ENCODE measurements at regions not wholly inside any gene's neighbourhood (a gene's known extent, or its start where the extent isn't known, plus 50 kb on each side); places are given as distances from the start of the nearest gene placed in this dataset.
"Not testable (repeated sequence)": the region's sequence is repeated elsewhere in the genome, so short reads cannot be mapped to it uniquely, and the experiment has no call there.

DNA sequence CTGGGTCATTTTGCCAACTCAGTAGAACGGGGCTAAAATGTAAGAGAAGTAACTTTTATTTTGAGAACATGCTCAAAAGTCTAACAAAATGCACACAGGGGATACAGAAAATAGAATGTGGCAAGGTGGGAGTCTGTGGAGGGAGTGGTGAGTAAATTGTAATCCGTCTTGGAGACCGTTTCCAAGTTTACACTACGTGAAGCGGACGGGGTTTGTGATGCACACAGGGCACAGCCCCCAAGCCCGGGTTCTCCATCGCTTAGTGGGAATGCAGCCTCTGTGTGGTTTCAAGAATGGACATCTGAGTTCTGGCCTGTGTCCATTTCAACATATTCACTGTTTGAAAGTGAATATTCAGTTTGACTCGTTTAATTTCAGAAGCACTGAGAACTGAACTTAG, 65.0 kb upstream of the TMEM18 start:
- no peak for DNase-seq
- peaks cover 24% of the 10 kb centered on the region for H3K9me3 Mint-ChIP-seq
- H3K36me3 Mint-ChIP-seq (ENCODE audit: low read depth), result peaks cover 32% of the 10 kb centered on the region
- TF ChIP-seq, protein P1, sequence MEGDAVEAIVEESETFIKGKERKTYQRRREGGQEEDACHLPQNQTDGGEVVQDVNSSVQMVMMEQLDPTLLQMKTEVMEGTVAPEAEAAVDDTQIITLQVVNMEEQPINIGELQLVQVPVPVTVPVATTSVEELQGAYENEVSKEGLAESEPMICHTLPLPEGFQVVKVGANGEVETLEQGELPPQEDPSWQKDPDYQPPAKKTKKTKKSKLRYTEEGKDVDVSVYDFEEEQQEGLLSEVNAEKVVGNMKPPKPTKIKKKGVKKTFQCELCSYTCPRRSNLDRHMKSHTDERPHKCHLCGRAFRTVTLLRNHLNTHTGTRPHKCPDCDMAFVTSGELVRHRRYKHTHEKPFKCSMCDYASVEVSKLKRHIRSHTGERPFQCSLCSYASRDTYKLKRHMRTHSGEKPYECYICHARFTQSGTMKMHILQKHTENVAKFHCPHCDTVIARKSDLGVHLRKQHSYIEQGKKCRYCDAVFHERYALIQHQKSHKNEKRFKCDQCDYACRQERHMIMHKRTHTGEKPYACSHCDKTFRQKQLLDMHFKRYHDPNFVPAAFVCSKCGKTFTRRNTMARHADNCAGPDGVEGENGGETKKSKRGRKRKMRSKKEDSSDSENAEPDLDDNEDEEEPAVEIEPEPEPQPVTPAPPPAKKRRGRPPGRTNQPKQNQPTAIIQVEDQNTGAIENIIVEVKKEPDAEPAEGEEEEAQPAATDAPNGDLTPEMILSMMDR (IDR thresholded peaks at IDR 0.05), result no peak
- H3K27ac Mint-ChIP-seq, result peak overlapping the region; percentile 9
- H3K4me3 Mint-ChIP-seq, result peak overlapping the region; percentile 83
- no peaks in the 10 kb centered on the region for H3K27me3 Mint-ChIP-seq (ENCODE audit: low read depth, poor library complexity)
- H3K4me1 Mint-ChIP-seq, result peaks cover 46% of the 10 kb centered on the region

DNA sequence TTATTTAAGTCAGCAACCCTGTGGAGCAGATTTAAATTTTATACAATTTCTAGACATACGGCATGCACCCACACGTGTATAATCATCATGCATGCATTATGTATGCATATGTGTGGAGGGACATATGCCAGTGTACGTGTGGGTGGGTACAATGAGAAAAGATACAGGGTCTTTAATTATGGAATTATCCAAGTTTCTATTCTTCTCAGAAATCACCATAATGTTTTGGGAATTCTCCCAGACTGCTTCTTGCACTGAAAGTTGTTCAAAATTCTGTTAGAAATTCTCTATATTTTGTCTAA, 63.9 kb upstream of the TMEM18 start:
- Mint-ChIP-seq H3K4me1 (peaks cover 50% of the 10 kb centered on the region), H3K27me3 (ENCODE audit: low read depth, poor library complexity) (no peaks in the 10 kb centered on the region), H3K9me3 (peaks cover 17% of the 10 kb centered on the region), H3K36me3 (ENCODE audit: low read depth) (peaks cover 24% of the 10 kb centered on the region), H3K4me3 (peak overlapping the region; percentile 83), H3K27ac (peak overlapping the region; percentile 99)
- TF ChIP-seq, protein P1 (IDR thresholded peaks at IDR 0.05), result no peak
- DNase-seq, result no peak

DNA sequence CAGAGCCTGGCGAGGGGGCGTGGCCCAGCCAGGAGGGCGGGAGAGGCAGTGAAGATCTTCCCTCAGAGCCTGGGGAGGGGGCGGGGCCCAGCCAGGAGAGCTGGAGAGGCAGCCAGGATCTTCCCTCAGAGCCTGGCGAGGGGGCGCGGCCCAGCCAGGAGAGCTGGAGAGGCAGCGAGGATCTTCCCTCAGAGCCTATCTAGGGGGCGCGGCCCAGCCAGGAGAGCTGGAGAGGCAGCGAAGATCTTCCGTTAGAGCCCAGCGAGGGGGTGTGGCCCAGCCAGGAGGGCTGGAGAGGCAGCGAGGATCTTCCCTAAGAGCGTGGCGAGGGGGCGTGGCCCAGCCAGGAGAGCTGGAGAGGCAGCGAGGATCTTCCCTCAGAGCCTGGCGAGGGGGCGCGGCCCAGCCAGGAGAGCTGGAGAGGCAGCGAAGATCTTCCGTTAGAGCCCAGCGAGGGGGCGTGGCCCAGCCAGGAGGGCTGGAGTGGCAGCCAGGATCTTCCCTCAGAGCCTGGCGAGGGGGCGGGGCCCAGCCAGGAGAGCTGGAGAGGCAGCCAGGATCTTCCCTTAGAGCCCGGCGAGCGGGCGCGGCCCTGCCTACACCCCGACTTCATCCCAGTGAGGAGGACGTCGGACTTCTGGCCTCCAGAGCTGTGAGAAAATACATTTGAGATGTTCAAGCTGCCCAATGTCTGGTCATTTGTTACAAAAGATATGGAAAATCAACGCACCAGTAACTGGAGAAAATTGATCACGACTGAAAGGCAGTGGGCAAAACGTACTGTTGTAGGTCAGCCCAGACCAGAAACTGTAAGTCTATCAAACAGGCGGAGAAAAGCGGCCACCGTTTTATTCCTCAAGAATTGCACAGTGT, 63.4 kb upstream of the TMEM18 start:
- peaks cover 56% of the 10 kb centered on the region for H3K4me1 Mint-ChIP-seq
- peak; percentile 99 for DNase-seq
- H3K9me3 Mint-ChIP-seq, result peaks cover 14% of the 10 kb centered on the region
- peak overlapping the region; percentile 99 for H3K27ac Mint-ChIP-seq
- not testable (repeated sequence) for H3K27me3 Mint-ChIP-seq (ENCODE audit: low read depth, poor library complexity)
- H3K36me3 Mint-ChIP-seq (ENCODE audit: low read depth), result peaks cover 20% of the 10 kb centered on the region
- peak overlapping the region; percentile 83 for H3K4me3 Mint-ChIP-seq

DNA sequence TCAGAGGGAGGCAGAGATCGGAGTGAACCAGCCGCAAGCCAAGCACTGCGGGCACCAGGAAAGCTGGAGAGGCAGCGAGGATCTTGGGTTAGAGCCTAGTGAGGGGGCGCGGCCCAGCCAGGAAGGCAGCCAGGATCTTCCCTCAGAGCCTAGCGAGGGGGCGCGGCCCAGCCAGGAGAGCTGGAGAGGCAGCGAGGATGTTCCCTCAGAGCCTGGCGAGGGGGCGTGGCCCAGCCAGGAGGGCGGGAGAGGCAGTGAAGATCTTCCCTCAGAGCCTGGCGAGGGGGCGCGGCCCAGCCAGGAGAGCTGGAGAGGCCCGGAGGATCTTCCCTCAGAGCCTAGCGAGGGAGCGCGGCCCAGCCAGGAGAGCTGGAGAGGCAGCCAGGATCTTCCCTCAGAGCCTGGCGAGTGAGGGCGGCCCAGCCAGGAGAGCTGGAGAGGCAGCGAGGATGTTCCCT, 62.7 kb upstream of the TMEM18 start:
- H3K27ac Mint-ChIP-seq, result peak overlapping the region; percentile 99
- H3K4me1 Mint-ChIP-seq, result peaks cover 62% of the 10 kb centered on the region
- peaks cover 14% of the 10 kb centered on the region for H3K36me3 Mint-ChIP-seq (ENCODE audit: low read depth)
- DNase-seq, result peak; percentile 80
- not testable (repeated sequence) for H3K27me3 Mint-ChIP-seq (ENCODE audit: low read depth, poor library complexity); H3K9me3 Mint-ChIP-seq
- H3K4me3 Mint-ChIP-seq, result peak overlapping the region; percentile 83

DNA sequence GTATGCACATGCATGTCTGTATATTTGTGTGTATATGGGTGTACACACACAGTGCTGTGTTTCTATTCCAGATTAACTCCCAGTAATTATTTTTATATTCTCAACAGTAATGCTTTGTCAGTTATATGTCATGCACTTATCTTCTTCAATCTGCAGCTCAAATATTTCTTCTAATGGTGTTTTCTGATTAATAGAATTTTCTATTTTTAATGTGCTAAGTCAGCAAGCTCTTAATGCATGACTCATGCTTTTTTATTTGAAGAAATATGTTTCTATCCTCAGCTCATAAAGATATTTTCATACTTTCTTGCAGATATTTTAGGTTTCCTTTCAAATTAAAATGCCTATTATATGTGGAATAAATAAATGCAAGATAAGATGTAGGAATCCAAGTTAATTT, 59.7 kb upstream of the TMEM18 start:
- Mint-ChIP-seq H3K4me1 (peaks cover 60% of the 10 kb centered on the region), H3K27ac (no peak overlapping the region), H3K4me3 (no peak overlapping the region), H3K9me3 (peaks cover 4% of the 10 kb centered on the region), H3K27me3 (ENCODE audit: low read depth, poor library complexity) (peaks cover 3% of the 10 kb centered on the region), H3K36me3 (ENCODE audit: low read depth) (no peaks in the 10 kb centered on the region)
- no peak for DNase-seq
- TF ChIP-seq, protein P1 (IDR thresholded peaks at IDR 0.05), result no peak

DNA sequence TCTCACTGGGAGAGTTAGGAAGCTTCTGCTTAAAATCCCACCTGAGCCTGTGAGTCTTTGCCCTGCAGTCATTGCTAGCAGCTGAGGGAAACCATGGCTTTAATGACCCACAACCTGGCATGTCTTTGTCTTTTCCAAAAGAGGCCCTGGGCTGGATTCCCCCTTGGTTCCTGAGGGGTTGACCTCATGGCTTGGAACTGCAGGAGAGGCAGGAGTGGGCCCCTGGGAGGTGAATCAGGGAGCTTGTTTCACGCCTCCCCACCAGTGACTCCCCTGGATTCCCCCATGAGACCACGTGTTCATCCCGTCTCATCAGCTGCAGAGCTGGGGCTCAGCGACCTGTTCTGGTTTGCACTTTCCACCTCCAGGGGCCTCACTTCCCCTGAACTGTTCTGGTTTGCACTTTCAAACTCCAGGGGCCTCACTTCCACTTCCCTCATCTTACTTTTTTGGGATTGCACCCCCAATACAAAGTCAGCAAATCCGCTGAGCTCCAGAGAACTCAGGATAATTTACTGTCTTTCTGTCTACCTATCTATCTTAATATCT, 58.5 kb upstream of the TMEM18 start:
- no peak overlapping the region for H3K27ac Mint-ChIP-seq
- peaks cover 3% of the 10 kb centered on the region for H3K27me3 Mint-ChIP-seq (ENCODE audit: low read depth, poor library complexity)
- peaks cover 9% of the 10 kb centered on the region for H3K9me3 Mint-ChIP-seq
- no peaks in the 10 kb centered on the region for H3K36me3 Mint-ChIP-seq (ENCODE audit: low read depth)
- peaks cover 49% of the 10 kb centered on the region for H3K4me1 Mint-ChIP-seq
- no peak for DNase-seq
- TF ChIP-seq, protein P1 (IDR thresholded peaks at IDR 0.05), result no peak
- no peak overlapping the region for H3K4me3 Mint-ChIP-seq

DNA sequence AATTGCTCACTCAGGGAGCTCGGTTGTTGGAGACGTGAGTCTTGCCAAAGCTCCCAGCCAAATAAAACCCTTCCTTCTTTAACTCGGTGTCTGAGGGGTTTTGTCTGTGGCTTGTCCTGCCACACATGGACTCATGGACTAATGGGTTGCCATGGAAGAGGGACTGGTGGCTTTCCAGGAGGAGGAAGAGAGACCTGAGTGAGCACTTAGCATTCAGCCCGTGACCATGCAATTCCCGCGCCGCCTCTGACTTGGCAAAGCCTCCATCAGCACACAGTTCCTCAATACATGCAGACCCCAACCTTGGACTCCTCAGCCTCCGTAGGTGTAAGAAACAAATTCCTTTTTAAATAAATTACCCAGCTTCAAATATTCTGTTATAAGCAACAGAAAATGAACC, 57.3 kb upstream of the TMEM18 start:
- Mint-ChIP-seq H3K4me1 (peaks cover 46% of the 10 kb centered on the region), H3K4me3 (no peak overlapping the region), H3K36me3 (ENCODE audit: low read depth) (no peaks in the 10 kb centered on the region), H3K9me3 (peaks cover 9% of the 10 kb centered on the region), H3K27me3 (ENCODE audit: low read depth, poor library complexity) (peaks cover 3% of the 10 kb centered on the region), H3K27ac (peak overlapping the region; percentile 38)
- DNase-seq, result no peak
- TF ChIP-seq, protein P1 (IDR thresholded peaks at IDR 0.05), result no peak

Measured in nephron progenitor cell (in vitro differentiated cells).